Mammary epithelial cell (primary cell): ENCODE measurements at regions not wholly inside any gene's neighbourhood (a gene's known extent, or its start where the extent isn't known, plus 50 kb on each side); places are given as distances from the start of the nearest gene placed in this dataset.

ENCODE experiments used
- EZH2 ChIP-seq: IDR thresholded peaks from 2 replicates; pipeline ENCODE4 v1.6.1; 2012; ENCODE audit warnings: low read length, inconsistent platforms, borderline replicate concordance
- TF ChIP-seq, protein P1 (sequence below), 2 donors: IDR thresholded peaks in 1 of 2; conservative IDR thresholded peaks in 1 of 2; 2 replicates each; pipeline ENCODE4 v1.5.1; 2011 to 2012; ENCODE audit warnings: inconsistent platforms in 2 of 2, low read length in 2 of 2, mild to moderate bottlenecking in 2 of 2, control low read depth in 1 of 2, low read depth in 1 of 2; ENCODE audit not compliant: insufficient read depth in 1 of 2; ENCODE audit errors: extremely low read depth in 1 of 2

- TF ChIP-seq, protein P1, sequence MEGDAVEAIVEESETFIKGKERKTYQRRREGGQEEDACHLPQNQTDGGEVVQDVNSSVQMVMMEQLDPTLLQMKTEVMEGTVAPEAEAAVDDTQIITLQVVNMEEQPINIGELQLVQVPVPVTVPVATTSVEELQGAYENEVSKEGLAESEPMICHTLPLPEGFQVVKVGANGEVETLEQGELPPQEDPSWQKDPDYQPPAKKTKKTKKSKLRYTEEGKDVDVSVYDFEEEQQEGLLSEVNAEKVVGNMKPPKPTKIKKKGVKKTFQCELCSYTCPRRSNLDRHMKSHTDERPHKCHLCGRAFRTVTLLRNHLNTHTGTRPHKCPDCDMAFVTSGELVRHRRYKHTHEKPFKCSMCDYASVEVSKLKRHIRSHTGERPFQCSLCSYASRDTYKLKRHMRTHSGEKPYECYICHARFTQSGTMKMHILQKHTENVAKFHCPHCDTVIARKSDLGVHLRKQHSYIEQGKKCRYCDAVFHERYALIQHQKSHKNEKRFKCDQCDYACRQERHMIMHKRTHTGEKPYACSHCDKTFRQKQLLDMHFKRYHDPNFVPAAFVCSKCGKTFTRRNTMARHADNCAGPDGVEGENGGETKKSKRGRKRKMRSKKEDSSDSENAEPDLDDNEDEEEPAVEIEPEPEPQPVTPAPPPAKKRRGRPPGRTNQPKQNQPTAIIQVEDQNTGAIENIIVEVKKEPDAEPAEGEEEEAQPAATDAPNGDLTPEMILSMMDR (conservative IDR thresholded peaks at IDR 0.05 in 1 of 2, IDR thresholded peaks at IDR 0.05 in 1 of 2; ENCODE audit: extremely low read depth in 1 of 2, insufficient read depth in 1 of 2, low read depth in 1 of 2, low read length in 2 of 2), result peak in 1 of 2 donors; percentile 3
- TF ChIP-seq EZH2, result no peak
Measured at GRCh38 chrX:108795240-108795639, 58.9 kb upstream of the IRS4 start.
